HG03354 (cell line): ENCODE measurements at regions not wholly inside any gene's neighbourhood (a gene's known extent, or its start where the extent isn't known, plus 50 kb on each side); places are given as distances from the start of the nearest gene placed in this dataset.

Experiments
- ATAC-seq: cut with Tn5 transposase; IDR thresholded peaks from one replicate; pipeline ENCODE4 v1.9.1; 2021; ENCODE audit warnings: mild to moderate bottlenecking; ENCODE audit not compliant: unreplicated experiment, poor library complexity, severe bottlenecking

DNA sequence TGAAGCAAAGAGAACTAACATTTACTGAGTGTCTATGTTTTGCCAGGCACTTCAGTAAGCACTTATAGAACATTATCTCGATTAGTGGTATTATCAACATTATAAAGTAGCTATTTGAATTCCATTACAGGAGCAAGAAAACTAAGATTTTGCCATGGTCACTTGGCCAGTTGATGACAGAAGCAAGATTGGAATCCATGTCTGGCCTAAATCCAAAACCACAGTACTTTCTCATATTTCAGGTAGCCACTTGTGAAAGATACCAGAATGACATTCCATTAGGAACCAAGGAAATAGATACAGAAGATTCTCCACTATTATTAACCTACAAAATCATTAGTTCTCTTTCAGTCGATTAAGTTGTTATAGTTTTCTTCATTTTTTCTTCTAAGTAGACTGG, 691.0 kb upstream of the API5 start:
- no peak for ATAC-seq

GRCh38 chr11:42625757-42626665, 685.8 kb upstream of the API5 start:
- no peak for ATAC-seq

- ATAC-seq: no peak
Measured at GRCh38 chr11:42631220-42631843, 680.5 kb upstream of the API5 start.

DNA sequence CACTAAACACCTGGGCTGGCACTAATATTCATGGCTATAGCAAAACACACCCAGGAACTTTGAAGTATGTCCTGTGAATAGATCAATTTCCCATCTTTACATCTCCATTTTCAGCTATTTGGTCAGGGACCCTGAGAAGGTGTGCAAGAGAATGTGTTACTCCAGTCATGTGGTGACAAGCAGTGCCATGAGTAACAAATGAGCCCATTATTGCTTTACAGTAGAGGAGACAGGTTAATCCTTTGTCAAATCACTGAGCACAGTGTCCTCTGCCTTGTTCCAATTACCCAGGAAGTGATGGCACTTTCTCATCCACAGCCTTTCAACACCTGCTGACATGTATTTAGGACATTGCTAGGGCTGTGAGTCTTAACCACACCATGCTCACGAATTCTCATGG, 664.8 kb upstream of the API5 start:
- ATAC-seq: no peak

- no peak for ATAC-seq
Measured at GRCh38 chr11:42647993-42648392, 663.8 kb upstream of the API5 start.

DNA sequence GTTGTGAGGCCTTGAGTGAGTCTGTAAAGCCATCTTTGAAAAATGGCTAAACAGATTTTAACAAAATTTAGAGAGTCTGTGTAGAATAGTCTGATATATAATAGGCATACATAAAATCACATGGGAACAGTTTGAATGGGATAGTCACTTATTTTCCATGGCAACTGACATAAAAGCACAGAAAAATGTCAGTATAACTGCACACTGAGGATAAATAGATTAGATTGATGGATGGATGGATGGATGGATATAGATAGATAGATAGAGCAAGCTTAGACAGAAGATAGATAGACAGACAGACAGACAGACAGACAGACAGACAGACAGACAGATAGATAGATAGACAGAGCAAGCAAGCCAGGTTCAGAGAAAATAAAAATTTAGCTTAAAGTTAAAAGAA, 660.2 kb upstream of the API5 start:
- no peak for ATAC-seq

GRCh38 chr11:42657169-42657568, 654.6 kb upstream of the API5 start:
- no peak for ATAC-seq

GRCh38 chr11:42661942-42662341, 649.9 kb upstream of the API5 start:
- no peak for ATAC-seq

- ATAC-seq: no peak
Measured at GRCh38 chr11:42669248-42669976, 642.4 kb upstream of the API5 start.

GRCh38 chr11:42674436-42674835, 637.4 kb upstream of the API5 start:
- no peak for ATAC-seq

GRCh38 chr11:42707541-42707940, 604.3 kb upstream of the API5 start:
- no peak for ATAC-seq

DNA sequence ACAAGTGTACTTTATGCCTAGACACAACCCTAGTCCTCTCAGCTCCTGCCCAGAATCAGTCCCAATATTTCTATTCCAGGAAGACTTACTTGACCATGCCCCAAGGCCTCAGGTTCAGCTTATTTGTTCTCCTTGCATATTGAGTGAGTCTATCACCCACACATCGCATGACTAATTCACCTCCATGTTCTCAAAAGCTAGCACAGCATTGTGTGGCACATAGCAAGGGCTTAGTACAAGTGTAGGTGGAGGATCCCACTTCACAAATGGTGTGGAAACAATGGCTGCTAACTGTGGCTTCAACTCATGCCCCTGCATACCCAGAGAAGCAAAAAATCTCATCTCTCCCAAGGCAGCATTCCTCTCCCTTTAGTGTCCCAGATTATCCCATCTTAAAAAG, 602.6 kb upstream of the API5 start:
- no peak for ATAC-seq

DNA sequence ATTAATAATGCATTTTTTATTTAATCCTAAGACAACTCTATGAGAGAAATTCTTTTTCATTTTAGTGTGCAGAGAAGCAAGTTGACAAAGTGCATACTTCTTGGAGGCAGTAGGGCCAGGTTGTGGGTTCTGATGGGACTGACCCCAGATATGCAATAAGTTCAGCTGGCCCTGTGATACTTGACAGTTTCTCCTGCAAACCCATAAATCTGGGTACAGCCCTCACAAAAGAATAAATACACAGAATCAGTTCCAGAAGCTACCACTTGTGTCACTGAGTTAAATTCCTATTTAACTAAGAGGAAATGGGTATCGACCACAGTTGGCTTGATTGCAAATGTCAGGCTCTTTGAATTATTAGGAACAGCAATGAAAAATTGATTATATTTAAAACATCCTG, 598.5 kb upstream of the API5 start:
- no peak for ATAC-seq

- ATAC-seq: no peak
Measured at GRCh38 chr11:42713753-42714152, 598.0 kb upstream of the API5 start.

- no peak for ATAC-seq
Measured at GRCh38 chr11:42720716-42721563, 590.9 kb upstream of the API5 start.

DNA sequence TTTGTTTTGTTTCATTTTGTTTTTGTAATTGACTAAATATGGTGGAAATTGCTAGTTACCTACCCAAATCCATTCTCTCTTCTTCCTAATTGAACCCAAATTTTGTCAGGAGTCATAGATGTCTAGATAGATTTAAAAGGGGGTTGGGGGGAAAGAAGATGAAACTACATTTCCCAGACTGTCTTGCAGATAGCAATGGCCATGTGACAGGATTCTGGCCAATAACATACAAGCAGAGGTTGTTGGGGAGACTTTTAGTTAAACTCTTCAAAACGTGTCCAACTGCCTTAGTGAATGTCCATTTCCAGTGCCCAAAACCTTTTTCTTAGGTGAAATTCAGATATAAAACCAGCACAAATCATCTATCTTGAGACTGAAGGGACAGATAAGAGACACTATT, 583.9 kb upstream of the API5 start:
- ATAC-seq: no peak

GRCh38 chr11:42762348-42762747, 549.4 kb upstream of the API5 start:
- no peak for ATAC-seq

DNA sequence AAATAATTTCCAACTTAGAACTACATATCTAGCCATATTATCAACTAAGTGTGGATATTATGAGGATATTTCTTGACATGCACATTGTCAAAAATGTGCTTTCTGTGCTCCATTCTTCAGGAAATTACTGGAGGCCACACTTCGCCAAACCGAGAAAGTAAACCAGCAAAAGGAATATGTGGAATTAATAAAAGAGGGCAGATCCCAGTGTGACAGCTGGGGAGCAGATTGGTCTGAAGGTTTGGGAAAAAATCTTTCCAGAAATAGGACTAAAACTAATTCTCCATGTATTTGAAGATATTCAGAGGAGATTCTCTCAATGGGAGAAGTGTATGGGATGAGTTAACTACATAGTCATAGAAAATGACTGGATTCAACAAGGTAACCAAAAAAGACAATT, 546.9 kb upstream of the API5 start:
- ATAC-seq: no peak

- ATAC-seq: no peak
Measured at GRCh38 chr11:42768576-42768975, 543.2 kb upstream of the API5 start.
